CD4-positive, alpha-beta T cell treated with Interleukin-10 for 1 hour (primary cell): ENCODE measurements at regions not wholly inside any gene's neighbourhood (a gene's known extent, or its start where the extent isn't known, plus 50 kb on each side); places are given as distances from the start of the nearest gene placed in this dataset.
"Not testable (repeated sequence)": the region's sequence is repeated elsewhere in the genome, so short reads cannot be mapped to it uniquely, and the experiment has no call there.

ENCODE experiments used
- DNase-seq: peaks from one replicate; pipeline ENCODE4 v3.0.0-alpha.2; 2020

DNA sequence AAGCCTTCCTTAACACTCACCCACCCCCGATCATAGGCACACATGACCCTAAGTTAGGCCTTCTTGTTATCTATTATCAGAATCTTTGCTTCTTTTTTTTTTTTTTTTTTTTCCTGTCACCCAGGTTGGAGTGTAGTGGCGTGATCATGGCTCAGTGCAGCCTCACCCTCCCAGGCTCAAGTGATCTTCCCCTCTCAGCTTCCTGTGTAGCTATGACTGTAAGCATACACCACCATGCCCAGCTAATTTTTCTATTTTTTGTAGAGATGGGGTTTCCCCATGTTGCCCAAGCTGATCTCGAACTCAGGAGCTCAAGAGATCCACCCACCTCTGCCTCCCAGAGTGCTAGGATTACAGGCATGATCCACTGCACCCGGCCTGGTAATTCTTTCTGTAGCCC lies 328.7 kb downstream of the NR4A2 start:
- DNase-seq = no peak

GRCh38 chr2:156001851-156002250 lies 330.7 kb downstream of the NR4A2 start:
- DNase-seq = no peak

DNA sequence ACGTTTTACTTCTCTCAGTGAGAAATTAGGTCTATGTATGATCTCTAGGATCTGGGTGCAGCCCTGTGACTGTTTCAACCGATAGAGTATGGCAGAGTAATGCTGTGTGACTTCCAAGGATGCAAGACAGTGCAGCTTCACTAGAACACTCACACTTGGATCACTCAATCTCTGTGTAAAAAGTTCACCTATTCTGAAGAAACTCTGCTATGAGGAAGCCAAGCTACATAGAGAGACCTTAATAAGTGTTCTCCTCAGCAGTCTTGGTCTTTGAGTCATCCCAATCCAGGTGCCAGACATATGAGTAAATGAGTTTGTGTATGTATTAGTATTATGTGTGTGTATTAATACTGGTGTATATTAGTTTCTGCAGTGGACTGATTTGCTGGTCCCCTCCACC lies 335.0 kb downstream of the NR4A2 start:
- no peak for DNase-seq

GRCh38 chr2:155994315-155994714 lies 338.2 kb downstream of the NR4A2 start:
- DNase-seq = no peak

DNA sequence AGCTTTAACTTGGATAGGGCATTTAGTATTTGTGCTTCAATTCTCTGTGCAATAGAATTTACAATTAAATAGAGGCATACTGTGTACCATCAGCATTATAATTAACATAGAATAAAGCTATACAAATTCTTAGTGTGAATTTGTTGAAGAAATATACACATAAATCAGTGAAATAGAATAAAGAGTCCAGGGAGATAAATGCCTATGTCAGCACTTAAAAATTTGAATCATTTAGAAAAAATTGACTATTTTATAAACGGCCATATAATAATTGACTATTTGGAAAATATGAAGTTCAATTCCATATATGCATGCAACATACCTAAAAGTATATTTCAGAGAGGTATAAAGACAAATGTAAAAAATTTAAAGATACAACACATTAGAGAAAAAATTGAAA lies 348.7 kb downstream of the NR4A2 start:
- no peak for DNase-seq

DNA sequence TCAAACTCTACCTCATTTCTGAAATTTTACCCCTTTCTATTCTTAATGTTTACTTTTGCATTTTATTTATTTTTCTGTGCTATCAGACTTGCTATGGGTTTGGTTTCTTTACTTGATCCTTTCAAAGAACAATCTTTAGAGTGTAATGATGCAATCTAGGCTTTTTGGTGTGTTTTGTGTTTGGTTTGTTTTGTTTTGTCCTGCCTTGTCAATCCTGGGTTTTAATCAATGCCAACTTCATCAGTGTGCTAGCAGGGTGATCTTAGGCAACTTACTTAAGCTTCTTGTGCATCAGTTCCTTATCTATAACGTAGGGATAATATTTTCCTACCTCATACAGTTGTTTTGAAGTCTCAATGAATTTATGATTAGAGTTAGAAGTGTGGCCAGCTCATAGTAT lies 350.4 kb downstream of the NR4A2 start:
- no peak for DNase-seq

DNA sequence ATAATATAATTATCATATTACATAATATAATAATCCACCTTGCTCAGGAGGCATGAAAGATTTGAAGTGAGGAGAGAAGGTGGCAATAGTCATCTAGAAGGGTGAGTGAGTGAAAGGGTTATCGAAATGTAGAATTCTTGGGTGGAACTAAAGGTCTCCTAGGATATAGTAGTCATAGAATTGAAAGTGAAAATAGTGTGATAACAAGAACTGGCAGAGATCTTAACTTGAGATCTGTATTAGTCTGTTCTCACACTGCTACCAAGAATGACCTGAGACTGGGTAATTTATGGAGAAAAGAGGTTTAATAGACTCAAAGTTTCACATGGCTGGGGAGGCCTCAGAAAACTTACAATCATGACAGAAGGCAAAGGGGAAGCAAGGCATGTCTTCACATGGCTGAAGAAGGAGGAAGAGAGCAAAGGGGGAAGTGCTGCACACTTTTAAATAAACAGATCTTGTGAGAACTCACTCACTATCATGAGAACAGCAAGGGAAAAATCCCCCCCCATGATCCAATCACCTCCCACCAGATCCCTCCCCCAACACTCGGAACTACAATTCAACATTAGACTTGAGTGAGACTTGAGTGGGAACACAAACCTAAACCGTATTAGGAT lies 351.5 kb downstream of the NR4A2 start:
- no peak for DNase-seq

- DNase-seq = no peak
These were observed 356.8 kb downstream of the NR4A2 start for GRCh38 chr2:155975734-155976133.

- DNase-seq = no peak
These were observed 359.6 kb downstream of the NR4A2 start for GRCh38 chr2:155972916-155973315.

- DNase-seq = not testable (repeated sequence)
These were observed 366.5 kb downstream of the NR4A2 start for GRCh38 chr2:155966064-155966471.

- DNase-seq = no peak
These were observed 367.0 kb downstream of the NR4A2 start for GRCh38 chr2:155965415-155966063.

DNA sequence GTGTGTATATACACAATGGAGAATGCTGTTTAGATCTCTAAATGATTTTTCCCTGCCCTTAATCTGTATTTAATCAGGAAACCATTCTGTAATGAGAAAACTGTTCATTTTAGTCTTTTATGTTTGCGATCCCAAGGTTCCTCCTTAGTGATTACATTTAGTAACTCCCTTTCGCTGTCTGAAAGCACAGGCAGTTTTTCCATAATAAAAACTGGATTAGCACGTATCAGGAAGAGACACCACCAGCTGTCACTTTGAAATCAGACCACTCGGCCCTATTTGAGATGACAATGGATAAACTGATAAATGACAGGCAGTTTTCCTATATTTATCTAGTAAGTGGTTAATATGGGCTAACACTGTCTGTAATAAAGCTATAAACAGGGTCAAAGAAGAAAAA lies 370.9 kb downstream of the NR4A2 start:
- DNase-seq = no peak

DNA sequence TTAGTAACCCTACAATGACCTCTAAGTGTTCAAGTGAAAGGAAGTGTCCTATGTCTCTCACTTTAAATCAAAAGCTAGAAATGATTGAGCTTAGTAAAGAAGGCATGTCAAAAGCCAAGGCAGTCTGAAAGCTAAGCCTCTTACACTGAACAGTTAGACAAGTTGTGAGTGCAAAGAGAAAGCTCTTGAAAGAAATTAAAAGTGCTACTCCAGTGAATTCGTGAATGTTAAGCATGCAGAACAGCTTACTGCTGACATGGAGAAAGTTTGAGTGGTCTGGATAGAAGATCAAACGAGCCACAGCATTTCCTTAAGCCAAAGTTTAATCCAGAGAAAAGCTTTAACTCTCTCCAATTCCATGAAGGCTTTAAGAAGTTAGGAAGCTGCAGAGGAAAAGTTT lies 373.7 kb downstream of the NR4A2 start:
- no peak for DNase-seq

DNA sequence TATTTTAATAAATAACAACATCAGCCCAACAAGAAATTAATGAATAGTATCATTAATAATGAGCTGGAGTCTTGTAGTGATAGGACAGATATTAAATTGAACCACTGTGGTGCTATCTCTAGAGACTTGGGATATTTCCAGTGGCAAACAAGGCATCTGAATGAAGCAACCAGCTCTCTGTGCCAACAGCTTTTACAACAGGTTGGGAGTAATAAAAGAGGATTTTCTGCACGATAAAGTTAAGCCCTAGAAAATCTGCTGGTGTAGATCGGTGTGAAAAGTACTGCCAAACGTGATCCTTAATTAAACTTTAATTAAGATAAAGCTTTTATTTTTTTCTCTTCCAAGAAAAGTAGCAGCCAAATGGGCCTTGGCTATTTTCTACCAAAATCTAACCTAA lies 385.5 kb downstream of the NR4A2 start:
- no peak for DNase-seq

GRCh38 chr2:155944218-155944617 lies 388.3 kb downstream of the NR4A2 start:
- no peak for DNase-seq

- DNase-seq = no peak
These were observed 402.2 kb downstream of the NR4A2 start for GRCh38 chr2:155930312-155930711.

DNA sequence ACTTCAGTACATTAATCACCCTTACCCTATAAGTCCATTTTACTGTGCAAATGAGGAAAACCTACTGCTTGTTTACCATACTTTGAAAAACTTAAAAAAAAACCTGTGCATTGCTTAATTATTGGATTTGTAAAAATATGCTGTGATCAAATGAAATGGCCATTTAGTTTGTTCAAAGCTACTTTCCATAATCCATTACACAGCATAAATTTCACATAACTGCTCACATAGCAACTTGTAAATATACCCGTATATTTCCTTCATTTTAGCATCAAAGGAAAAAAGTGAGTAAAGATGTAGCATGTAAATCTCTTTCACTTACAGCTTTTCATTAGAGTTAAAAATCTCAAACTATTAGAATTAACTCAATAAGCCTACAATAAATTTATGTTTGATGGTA lies 415.1 kb downstream of the NR4A2 start:
- no peak for DNase-seq

DNA sequence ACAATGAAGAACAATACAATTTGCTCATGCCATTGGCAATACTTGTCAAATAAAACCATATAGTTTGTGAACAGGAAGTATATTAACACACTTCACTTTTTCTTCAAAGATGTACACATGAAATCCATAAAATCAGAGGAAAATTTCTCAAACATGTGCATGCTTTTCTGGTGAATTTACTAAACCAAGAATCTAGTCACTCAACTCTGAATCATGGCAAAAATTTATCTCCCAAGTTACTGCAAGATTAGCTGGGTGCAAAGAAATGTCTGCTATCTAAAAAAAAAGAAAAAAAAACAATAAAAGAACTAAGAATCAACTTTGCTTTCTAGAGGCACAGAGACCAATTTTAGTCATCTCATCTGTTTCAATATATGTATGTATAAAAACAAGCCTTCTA lies 419.2 kb downstream of the NR4A2 start:
- DNase-seq = no peak

GRCh38 chr2:155908567-155908966 lies 424.0 kb downstream of the NR4A2 start:
- no peak for DNase-seq

DNA sequence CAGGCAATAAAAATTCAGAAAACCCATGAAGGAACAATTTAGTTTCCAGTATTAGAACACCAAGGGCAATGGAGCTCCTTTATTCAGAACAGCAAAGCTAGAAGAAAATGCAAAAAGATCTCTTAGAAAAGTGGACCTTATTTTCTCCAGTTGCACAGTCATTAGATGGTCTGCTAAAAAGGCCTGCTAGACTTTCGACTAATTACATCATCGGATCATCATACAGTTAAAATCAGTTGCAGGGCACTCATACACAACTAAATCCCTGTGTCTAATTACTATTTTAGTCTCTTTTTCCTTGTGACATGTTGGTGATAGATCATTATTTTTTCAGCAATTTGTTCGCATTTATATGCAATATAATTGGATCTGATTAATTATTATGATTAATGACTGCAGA lies 425.3 kb downstream of the NR4A2 start:
- DNase-seq = no peak

GRCh38 chr2:155905657-155906056 lies 426.9 kb downstream of the NR4A2 start:
- DNase-seq = no peak

DNA sequence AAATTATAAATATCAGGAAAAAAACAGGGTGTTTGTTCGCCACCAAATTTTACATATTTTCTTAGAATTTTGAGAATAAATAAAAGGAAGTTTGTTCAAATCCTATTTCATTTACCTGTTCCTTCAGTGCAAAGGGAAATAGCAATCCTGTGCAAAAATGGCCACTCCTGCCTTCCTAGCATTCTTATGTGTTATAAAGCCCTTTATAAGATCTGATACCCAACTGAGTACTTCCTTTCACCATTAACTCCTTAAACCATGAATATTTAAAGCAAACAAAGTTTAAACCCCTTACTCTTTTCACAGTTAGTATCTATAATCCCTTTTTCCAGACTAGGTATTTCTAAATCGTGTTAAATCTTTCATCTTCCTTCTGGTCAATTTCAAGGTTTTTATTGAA lies 427.8 kb downstream of the NR4A2 start:
- DNase-seq = no peak

DNA sequence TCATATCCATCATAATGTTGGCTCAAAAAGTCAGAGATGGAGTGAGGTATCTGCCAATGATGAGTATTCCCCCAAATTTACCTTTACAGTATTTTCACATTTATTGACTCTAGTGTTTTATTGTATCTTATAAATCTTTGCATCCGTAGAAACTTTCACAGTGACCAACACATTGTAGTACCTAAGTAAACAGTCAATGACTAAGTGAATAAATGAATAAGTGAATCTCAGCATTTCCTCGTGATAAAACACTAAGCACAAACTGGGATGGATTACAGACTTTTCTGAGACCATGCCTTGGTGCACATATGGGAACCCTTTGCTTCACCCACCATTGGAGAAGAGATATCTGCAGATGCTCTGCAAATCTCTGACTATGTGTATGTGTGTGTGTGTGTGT lies 429.9 kb downstream of the NR4A2 start:
- no peak for DNase-seq

DNA sequence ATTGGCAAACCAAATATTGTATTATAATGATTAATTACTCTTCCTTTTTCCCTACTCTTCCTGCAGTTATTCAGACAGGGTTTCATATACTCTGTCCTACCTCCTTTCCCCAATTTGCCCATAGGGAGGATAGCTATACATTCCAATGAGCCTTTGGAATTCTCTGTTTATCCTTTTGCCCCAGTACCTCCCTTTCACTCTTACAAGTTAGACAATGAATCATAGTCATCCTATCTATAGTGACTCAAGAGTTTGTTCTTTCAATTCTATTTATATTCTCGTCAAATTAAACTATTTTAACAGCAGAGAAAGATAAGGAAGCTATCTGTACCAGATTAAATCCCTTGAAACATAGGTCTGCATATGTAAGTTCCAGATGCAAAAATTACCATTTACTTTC lies 437.5 kb downstream of the NR4A2 start:
- no peak for DNase-seq

DNA sequence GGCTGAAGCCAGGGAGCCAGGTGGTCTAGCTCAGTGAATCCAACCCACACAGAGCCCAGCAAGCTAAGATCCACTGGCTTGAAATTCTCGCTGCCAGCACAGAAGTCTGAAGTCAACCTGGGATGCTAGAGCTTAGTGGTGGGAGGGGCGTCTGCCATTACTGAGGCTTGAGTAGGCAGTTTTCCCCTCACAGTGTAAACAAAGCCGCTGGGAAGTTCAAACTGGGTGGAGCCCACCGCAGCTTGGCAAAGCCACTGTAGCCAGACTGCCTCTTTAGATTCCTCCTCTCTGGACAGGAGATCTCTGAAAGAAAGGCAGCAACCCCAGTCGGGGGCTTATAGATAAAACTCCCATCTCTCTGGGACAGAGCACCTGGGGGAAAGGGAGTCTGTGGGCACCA lies 452.1 kb downstream of the NR4A2 start:
- DNase-seq = not testable (repeated sequence)
